ENCODE measurements at regions not wholly inside any gene's neighbourhood (a gene's known extent, or its start where the extent isn't known, plus 50 kb on each side); places are given as distances from the start of the nearest gene placed in this dataset.

DNA sequence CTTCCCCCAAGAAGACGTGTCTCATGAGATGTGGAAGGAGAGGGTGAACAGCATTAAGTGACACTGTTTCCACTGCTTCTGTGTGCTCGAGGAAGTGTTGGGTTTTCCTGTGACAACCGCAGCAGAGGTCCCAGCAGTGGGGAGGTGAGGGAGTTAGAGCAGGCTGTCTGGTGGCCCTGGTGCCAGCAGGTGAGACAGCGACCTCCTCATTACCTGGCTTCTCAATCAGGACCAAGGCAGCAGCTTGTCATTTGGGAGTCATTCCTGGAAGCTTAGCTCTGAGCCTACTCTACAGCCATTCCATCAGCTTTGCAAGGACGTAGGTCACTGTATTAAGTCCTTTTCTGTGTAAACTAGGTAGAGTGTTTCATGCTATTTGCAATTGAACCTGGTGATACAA is 63.3 kb upstream of the RGMA start:
- Histone ChIP-seq H4K20me1 (ENCODE audit: insufficient read depth, low read length) (no peaks in the 10 kb centered on the region), H3K9ac (ENCODE audit: low read depth, low read length) (no peak overlapping the region), H3K4me1 (ENCODE audit: control insufficient read depth, insufficient read depth, low read length) (no peaks in the 10 kb centered on the region), H3K14ac (replicated peaks; ENCODE audit: low read depth, low read length) (no peak overlapping the region), H3K79me1 (ENCODE audit: low read depth in 1 of 2, low read length in 2 of 2) (no peaks in the 10 kb centered on the region), H2BK20ac (ENCODE audit: low read depth, low read length) (no peak overlapping the region), H3K9me3 (ENCODE audit: control insufficient read depth, insufficient read depth, low read length) (peaks cover 21% of the 10 kb centered on the region), H3K4me2 (ENCODE audit: low read depth, low read length) (no peak overlapping the region), H3K4me3 (ENCODE audit: insufficient read depth, low read depth, low read length) (no peak overlapping the region), H3K27ac (ENCODE audit: insufficient read depth, low read length) (no peak overlapping the region), H3K18ac (ENCODE audit: low read depth, low read length) (no peak overlapping the region), H3K9me1 (ENCODE audit: insufficient read depth, low read length) (no peaks in the 10 kb centered on the region), H3K23ac (ENCODE audit: low read depth, low read length) (no peak overlapping the region), H4K8ac (ENCODE audit: low read depth in 2 of 2, low read length in 2 of 2) (no peak overlapping the region), H2AK5ac (ENCODE audit: low read depth, low read length) (no peak overlapping the region), H2BK120ac (ENCODE audit: low read depth, low read length) (no peak overlapping the region), H2AK9ac (replicated peaks; ENCODE audit: low read depth, low read length, poor library complexity) (no peak overlapping the region), H3K27me3 (ENCODE audit: control insufficient read depth, insufficient read depth, low read length) (no peaks in the 10 kb centered on the region), H4K5ac (ENCODE audit: low read depth, low read length) (no peak overlapping the region), H3K56ac (ENCODE audit: extremely low read depth, insufficient read depth, low read length) (no peak overlapping the region), H3K36me3 (ENCODE audit: control insufficient read depth, insufficient read depth, low read length) (no peaks in the 10 kb centered on the region), H4K91ac (ENCODE audit: insufficient read depth, low read depth, low read length) (no peak overlapping the region), H2AFZ (replicated peaks; ENCODE audit: low read length, poor library complexity) (no peak overlapping the region), H3K4ac (ENCODE audit: low read depth, low read length) (no peak overlapping the region), H2BK5ac (ENCODE audit: low read depth, low read length, poor library complexity, severe bottlenecking) (no peak overlapping the region), H2BK15ac (ENCODE audit: low read depth, low read length) (no peak overlapping the region)
- TF ChIP-seq MAZ (IDR thresholded peaks at IDR 0.05; ENCODE audit: borderline replicate concordance, low read depth, low read length) (no peak), RCOR1 (IDR thresholded peaks at IDR 0.05; ENCODE audit: insufficient replicate concordance, low read length) (no peak), SMC3 (IDR thresholded peaks at IDR 0.05; ENCODE audit: low read depth, low read length) (no peak), POLR2A (IDR thresholded peaks at IDR 0.05; ENCODE audit: low read depth, low read length) (no peak), NFE2L2 (IDR thresholded peaks at IDR 0.05; ENCODE audit: low read depth, low read length) (no peak), FOS (IDR thresholded peaks at IDR 0.05; ENCODE audit: low read depth, low read length) (no peak), MXI1 (IDR thresholded peaks at IDR 0.05; ENCODE audit: borderline replicate concordance, low read depth, low read length) (no peak), BHLHE40 (IDR thresholded peaks at IDR 0.05; ENCODE audit: low read depth, low read length) (no peak), RFX5 (IDR thresholded peaks at IDR 0.05; ENCODE audit: low read depth, low read length) (no peak), RAD21 (IDR thresholded peaks at IDR 0.05; ENCODE audit: low read length) (no peak), CEBPB (IDR thresholded peaks at IDR 0.05; ENCODE audit: low read depth, low read length) (no peak), MAFK (IDR thresholded peaks at IDR 0.05; ENCODE audit: low read depth, low read length) (no peak), CHD1 (IDR thresholded peaks at IDR 0.05; ENCODE audit: low read depth, low read length) (no peak)
- TF ChIP-seq, protein P1, sequence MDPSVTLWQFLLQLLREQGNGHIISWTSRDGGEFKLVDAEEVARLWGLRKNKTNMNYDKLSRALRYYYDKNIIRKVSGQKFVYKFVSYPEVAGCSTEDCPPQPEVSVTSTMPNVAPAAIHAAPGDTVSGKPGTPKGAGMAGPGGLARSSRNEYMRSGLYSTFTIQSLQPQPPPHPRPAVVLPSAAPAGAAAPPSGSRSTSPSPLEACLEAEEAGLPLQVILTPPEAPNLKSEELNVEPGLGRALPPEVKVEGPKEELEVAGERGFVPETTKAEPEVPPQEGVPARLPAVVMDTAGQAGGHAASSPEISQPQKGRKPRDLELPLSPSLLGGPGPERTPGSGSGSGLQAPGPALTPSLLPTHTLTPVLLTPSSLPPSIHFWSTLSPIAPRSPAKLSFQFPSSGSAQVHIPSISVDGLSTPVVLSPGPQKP (IDR thresholded peaks at IDR 0.05; ENCODE audit: borderline replicate concordance, low read depth, low read length): no peak
- TF ChIP-seq, protein P2, sequence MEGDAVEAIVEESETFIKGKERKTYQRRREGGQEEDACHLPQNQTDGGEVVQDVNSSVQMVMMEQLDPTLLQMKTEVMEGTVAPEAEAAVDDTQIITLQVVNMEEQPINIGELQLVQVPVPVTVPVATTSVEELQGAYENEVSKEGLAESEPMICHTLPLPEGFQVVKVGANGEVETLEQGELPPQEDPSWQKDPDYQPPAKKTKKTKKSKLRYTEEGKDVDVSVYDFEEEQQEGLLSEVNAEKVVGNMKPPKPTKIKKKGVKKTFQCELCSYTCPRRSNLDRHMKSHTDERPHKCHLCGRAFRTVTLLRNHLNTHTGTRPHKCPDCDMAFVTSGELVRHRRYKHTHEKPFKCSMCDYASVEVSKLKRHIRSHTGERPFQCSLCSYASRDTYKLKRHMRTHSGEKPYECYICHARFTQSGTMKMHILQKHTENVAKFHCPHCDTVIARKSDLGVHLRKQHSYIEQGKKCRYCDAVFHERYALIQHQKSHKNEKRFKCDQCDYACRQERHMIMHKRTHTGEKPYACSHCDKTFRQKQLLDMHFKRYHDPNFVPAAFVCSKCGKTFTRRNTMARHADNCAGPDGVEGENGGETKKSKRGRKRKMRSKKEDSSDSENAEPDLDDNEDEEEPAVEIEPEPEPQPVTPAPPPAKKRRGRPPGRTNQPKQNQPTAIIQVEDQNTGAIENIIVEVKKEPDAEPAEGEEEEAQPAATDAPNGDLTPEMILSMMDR (conservative IDR thresholded peaks at IDR 0.05; ENCODE audit: low read depth, low read length): no peak
- TF ChIP-seq, protein P3, sequence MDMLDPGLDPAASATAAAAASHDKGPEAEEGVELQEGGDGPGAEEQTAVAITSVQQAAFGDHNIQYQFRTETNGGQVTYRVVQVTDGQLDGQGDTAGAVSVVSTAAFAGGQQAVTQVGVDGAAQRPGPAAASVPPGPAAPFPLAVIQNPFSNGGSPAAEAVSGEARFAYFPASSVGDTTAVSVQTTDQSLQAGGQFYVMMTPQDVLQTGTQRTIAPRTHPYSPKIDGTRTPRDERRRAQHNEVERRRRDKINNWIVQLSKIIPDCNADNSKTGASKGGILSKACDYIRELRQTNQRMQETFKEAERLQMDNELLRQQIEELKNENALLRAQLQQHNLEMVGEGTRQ (IDR thresholded peaks at IDR 0.05; ENCODE audit: low read depth, low read length): no peak
- in situ Hi-C loops (cut with MboI; ENCODE audit: low sequenced_read_pairs): no loop called here
- dilution Hi-C loops (cut with HindIII; ENCODE audit: low sequenced_read_pairs, unreplicated experiment): no loop called here
- no peak for ATAC-seq (ENCODE audit: low read depth)
- WGBS, 2 experiments (ENCODE audit: extremely low coverage in 2 of 2, insufficient read length in 1 of 2): no CpG with 5 or more reads among the region's 5 CpGs
- CTCF ChIA-PET: interaction anchor here (0.6 kb wide), 1 partner anchor 82 kb away, joined by 5 read pairs; no protein-coding TSS in a partner anchor
- POLR2A ChIA-PET (ENCODE audit: unreplicated experiment): no interaction called here
- intact Hi-C loops (cut with micrococcal nuclease): no loop called here
- BruUV-seq (replicated peaks): no TSS peak
- no peak for DNase-seq
